ENCODE measurements at regions not wholly inside any gene's neighbourhood (a gene's known extent, or its start where the extent isn't known, plus 50 kb on each side); places are given as distances from the start of the nearest gene placed in this dataset.

GRCh38 chr13:81781471-81781870 lies 1440.5 kb upstream of the SPRY2 start:
- Histone ChIP-seq H3K9me1 (ENCODE audit: insufficient read depth, low read length) (no peaks in the 10 kb centered on the region), H3K23ac (ENCODE audit: low read depth, low read length) (no peak overlapping the region), H3K4me3 (ENCODE audit: insufficient read depth, low read depth, low read length) (no peak overlapping the region), H2AFZ (replicated peaks; ENCODE audit: low read length, poor library complexity) (no peak overlapping the region), H3K4ac (ENCODE audit: low read depth, low read length) (no peak overlapping the region), H3K36me3 (ENCODE audit: control insufficient read depth, insufficient read depth, low read length) (no peaks in the 10 kb centered on the region), H3K56ac (ENCODE audit: extremely low read depth, insufficient read depth, low read length) (no peak overlapping the region), H3K4me2 (ENCODE audit: low read depth, low read length) (no peak overlapping the region), H3K18ac (ENCODE audit: low read depth, low read length) (no peak overlapping the region), H4K91ac (ENCODE audit: insufficient read depth, low read depth, low read length) (no peak overlapping the region), H3K14ac (replicated peaks; ENCODE audit: low read depth, low read length) (no peak overlapping the region), H3K9me3 (ENCODE audit: control insufficient read depth, insufficient read depth, low read length) (peaks cover 3% of the 10 kb centered on the region), H4K20me1 (ENCODE audit: insufficient read depth, low read length) (no peaks in the 10 kb centered on the region), H4K8ac (ENCODE audit: low read depth in 2 of 2, low read length in 2 of 2) (no peak overlapping the region), H2AK5ac (ENCODE audit: low read depth, low read length) (no peak overlapping the region), H3K79me1 (ENCODE audit: low read depth in 1 of 2, low read length in 2 of 2) (no peaks in the 10 kb centered on the region), H2BK20ac (ENCODE audit: low read depth, low read length) (no peak overlapping the region), H4K5ac (ENCODE audit: low read depth, low read length) (no peak overlapping the region), H2BK15ac (ENCODE audit: low read depth, low read length) (no peak overlapping the region), H3K4me1 (ENCODE audit: control insufficient read depth, insufficient read depth, low read length) (no peaks in the 10 kb centered on the region), H3K27ac (ENCODE audit: insufficient read depth, low read length) (no peak overlapping the region), H2BK120ac (ENCODE audit: low read depth, low read length) (no peak overlapping the region), H3K9ac (ENCODE audit: low read depth, low read length) (no peak overlapping the region), H2AK9ac (replicated peaks; ENCODE audit: low read depth, low read length, poor library complexity) (no peak overlapping the region), H3K27me3 (ENCODE audit: control insufficient read depth, insufficient read depth, low read length) (no peaks in the 10 kb centered on the region), H2BK5ac (ENCODE audit: low read depth, low read length, poor library complexity, severe bottlenecking) (no peak overlapping the region)
- dilution Hi-C loops (cut with HindIII; ENCODE audit: low sequenced_read_pairs, unreplicated experiment) (no loop called here), in situ Hi-C loops (cut with MboI; ENCODE audit: low sequenced_read_pairs) (no loop called here), intact Hi-C loops (cut with micrococcal nuclease) (no loop called here)
- no peak for ATAC-seq (ENCODE audit: low read depth)
- ChIA-PET CTCF (no interaction called here), POLR2A (ENCODE audit: unreplicated experiment) (no interaction called here)
- no TSS peak for BruUV-seq (replicated peaks)
- WGBS, 2 experiments (ENCODE audit: extremely low coverage in 2 of 2, insufficient read length in 1 of 2) = no CpG with 5 or more reads among the region's 3 CpGs
- no peak for DNase-seq
- TF ChIP-seq SMC3 (IDR thresholded peaks at IDR 0.05; ENCODE audit: low read depth, low read length) (no peak), FOS (IDR thresholded peaks at IDR 0.05; ENCODE audit: low read depth, low read length) (no peak), NFE2L2 (IDR thresholded peaks at IDR 0.05; ENCODE audit: low read depth, low read length) (no peak), ELK1 (IDR thresholded peaks at IDR 0.05; ENCODE audit: borderline replicate concordance, low read depth, low read length) (no peak), RAD21 (IDR thresholded peaks at IDR 0.05; ENCODE audit: low read length) (no peak), CEBPB (IDR thresholded peaks at IDR 0.05; ENCODE audit: low read depth, low read length) (no peak), POLR2A (IDR thresholded peaks at IDR 0.05; ENCODE audit: low read depth, low read length) (no peak)

Measured in IMR-90 (cell line).